HepG2 (cell line): ENCODE measurements at regions not wholly inside any gene's neighbourhood (a gene's known extent, or its start where the extent isn't known, plus 50 kb on each side); places are given as distances from the start of the nearest gene placed in this dataset.

Experiments
- KDM1A ChIP-seq: IDR thresholded peaks from 2 replicates; pipeline ENCODE4 v1.6.1; 2016; ENCODE audit warnings: missing compliant biosample characterization
- NFE2L2 ChIP-seq: fragments of 150-350 bp; IDR thresholded peaks from 2 replicates; pipeline ENCODE4 v1.6.1; 2014; ENCODE audit warnings: low read length
- ZNF781 ChIP-seq: sonication (generic); formaldehyde crosslinking; IDR thresholded peaks from 2 replicates; pipeline ENCODE4 v1.5.1; 2020; ENCODE audit warnings: borderline replicate concordance, mild to moderate bottlenecking, missing genetic modification reagents; ENCODE audit errors: not compliant biosample characterization
- TF ChIP-seq, protein P1 (sequence below): sonication (generic); formaldehyde crosslinking; IDR thresholded peaks from 2 replicates; pipeline ENCODE4 v1.5.0; 2020; ENCODE audit warnings: mild to moderate bottlenecking, low read depth, missing genetic modification reagents, borderline replicate concordance

DNA sequence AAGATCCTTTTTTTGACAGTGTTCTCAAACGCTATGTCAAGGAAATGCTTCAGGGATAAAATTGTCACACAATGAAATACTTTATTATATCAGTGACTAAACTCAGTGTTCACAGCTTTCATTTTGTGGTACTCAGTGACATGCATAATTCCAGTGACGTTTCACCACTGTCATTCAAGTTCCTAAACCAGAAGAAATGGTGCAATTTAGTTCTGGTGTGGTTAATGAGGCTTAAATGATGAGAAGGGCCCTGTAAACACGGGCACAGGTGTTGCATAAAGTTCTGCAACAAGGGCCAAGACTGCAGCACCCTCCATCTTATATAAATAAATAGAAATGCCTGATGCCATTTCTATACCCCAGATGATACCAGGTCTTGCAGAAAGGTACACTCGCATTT lies 1247.1 kb downstream of the GATA3 start:
- TF ChIP-seq NFE2L2 (no peak), KDM1A (CRISPR knock-in tag) (no peak), ZNF781 (CRISPR knock-in tag) (no peak)
- TF ChIP-seq, protein P1, sequence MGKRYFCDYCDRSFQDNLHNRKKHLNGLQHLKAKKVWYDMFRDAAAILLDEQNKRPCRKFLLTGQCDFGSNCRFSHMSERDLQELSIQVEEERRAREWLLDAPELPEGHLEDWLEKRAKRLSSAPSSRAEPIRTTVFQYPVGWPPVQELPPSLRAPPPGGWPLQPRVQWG (CRISPR knock-in tag) = no peak
